WTC11 (cell line): ENCODE measurements at regions not wholly inside any gene's neighbourhood (a gene's known extent, or its start where the extent isn't known, plus 50 kb on each side); places are given as distances from the start of the nearest gene placed in this dataset.

Experiments used
- ATAC-seq: fragments of 200-7000 bp; cut with Tn5 transposase; 2 replicates; pipeline ENCODE4 v1.10.0; 2021; ENCODE audit warnings: mild to moderate bottlenecking, moderate library complexity
- CTCF ChIA-PET: fragments of 300-600 bp; sonication (Branson Sonifier 250); formaldehyde crosslinking; loops from one replicate; lab custom pipeline; 2021; ENCODE audit warnings: antibody characterized with exemption; lab: Charles Lee
- POLR2A ChIA-PET: fragments of 350-600 bp; sonication (Branson Sonifier 250); formaldehyde crosslinking; loops from one replicate; lab custom pipeline; 2021; ENCODE audit warnings: antibody characterized with exemption; lab: Charles Lee
- DNase-seq: peaks from one replicate; pipeline ENCODE4 v3.0.0; 2021; ENCODE audit warnings: low spot score
- H3K27ac Mint-ChIP-seq: 2 replicates; pipeline ENCODE4 v1.8.0; 2021; ENCODE audit warnings: mixed read lengths
- H3K27me3 Mint-ChIP-seq: 2 replicates; pipeline ENCODE4 v1.8.0; 2021; ENCODE audit warnings: low read depth, mild to moderate bottlenecking, moderate library complexity, mixed read lengths
- H3K36me3 Mint-ChIP-seq: 2 replicates; pipeline ENCODE4 v1.8.0; 2021; ENCODE audit warnings: mixed read lengths
- H3K4me1 Mint-ChIP-seq: 2 replicates; pipeline ENCODE4 v1.8.0; 2022; ENCODE audit warnings: mixed read lengths
- H3K4me3 Mint-ChIP-seq: 2 replicates; pipeline ENCODE4 v1.8.0; 2021; ENCODE audit warnings: mild to moderate bottlenecking, moderate library complexity, mixed read lengths
- H3K9me3 Mint-ChIP-seq: 2 replicates; pipeline ENCODE4 v1.8.0; 2021; ENCODE audit warnings: mixed read lengths
- AR ChIP-seq: fragments of 250-450 bp; sonication (Bioruptor Pico); IDR thresholded peaks from 2 replicates; pipeline ENCODE4 v1.9.0; 2021; ENCODE audit warnings: mild to moderate bottlenecking
- CREM ChIP-seq: sonication (generic); formaldehyde crosslinking; IDR thresholded peaks from 2 replicates; pipeline ENCODE4 v1.8.1; 2022; ENCODE audit warnings: mild to moderate bottlenecking, missing genetic modification reagents, moderate library complexity
- CTCF ChIP-seq: fragments of 200-600 bp; IDR thresholded peaks from 2 replicates; pipeline ENCODE4 v1.8.0; 2022; ENCODE audit warnings: antibody characterized with exemption
- E2F4 ChIP-seq: sonication (generic); formaldehyde crosslinking; IDR thresholded peaks from 2 replicates; pipeline ENCODE4 v1.8.1; 2022; ENCODE audit warnings: low read depth, mild to moderate bottlenecking, moderate library complexity, missing genetic modification reagents, borderline replicate concordance
- EMX1 ChIP-seq: fragments of 250-450 bp; sonication (Bioruptor Pico); IDR thresholded peaks from 2 replicates; pipeline ENCODE4 v1.8.0; 2021; ENCODE audit warnings: mild to moderate bottlenecking
- ETV6 ChIP-seq: sonication (generic); formaldehyde crosslinking; IDR thresholded peaks from 2 replicates; pipeline ENCODE4 v1.8.1; 2022; ENCODE audit warnings: mild to moderate bottlenecking, missing genetic modification reagents
- HMGA2 ChIP-seq: fragments of 250-450 bp; sonication (Bioruptor Pico); IDR thresholded peaks from 2 replicates; pipeline ENCODE4 v1.4.0; 2021; ENCODE audit warnings: mild to moderate bottlenecking, moderate library complexity
- JAZF1 ChIP-seq: fragments of 250-450 bp; sonication (Bioruptor Pico); IDR thresholded peaks from 2 replicates; pipeline ENCODE4 v1.9.0; 2021; ENCODE audit warnings: moderate library complexity, mild to moderate bottlenecking, inconsistent platforms
- JUN ChIP-seq: sonication (generic); formaldehyde crosslinking; IDR thresholded peaks from 2 replicates; pipeline ENCODE4 v1.8.0; 2023; ENCODE audit warnings: mild to moderate bottlenecking, missing genetic modification reagents
- MAX ChIP-seq: sonication (generic); formaldehyde crosslinking; IDR thresholded peaks from 2 replicates; pipeline ENCODE4 v1.8.0; 2022; ENCODE audit warnings: mild to moderate bottlenecking, missing genetic modification reagents
- MXD4 ChIP-seq: fragments of 250-450 bp; sonication (Bioruptor Pico); IDR thresholded peaks from 2 replicates; pipeline ENCODE4 v1.8.0; 2021; ENCODE audit warnings: mild to moderate bottlenecking, moderate library complexity, borderline replicate concordance
- NFATC4 ChIP-seq: fragments of 250-450 bp; sonication (Bioruptor Pico); IDR thresholded peaks from 2 replicates; pipeline ENCODE4 v1.9.0; 2021; ENCODE audit warnings: mild to moderate bottlenecking
- NR1H2 ChIP-seq: sonication (generic); formaldehyde crosslinking; IDR thresholded peaks from 2 replicates; pipeline ENCODE4 v1.9.0; 2021; ENCODE audit warnings: mild to moderate bottlenecking, moderate library complexity, missing genetic modification reagents
- NR3C1 ChIP-seq: sonication (generic); formaldehyde crosslinking; conservative IDR thresholded peaks from 2 replicates; pipeline ENCODE4 v1.8.1; 2023; ENCODE audit warnings: low read depth, mild to moderate bottlenecking, missing genetic modification reagents
- RELA ChIP-seq: sonication (generic); formaldehyde crosslinking; IDR thresholded peaks from 2 replicates; pipeline ENCODE4 v1.8.1; 2022; ENCODE audit warnings: missing genetic modification reagents, mild to moderate bottlenecking, borderline replicate concordance
- TEAD4 ChIP-seq: sonication (generic); formaldehyde crosslinking; IDR thresholded peaks from 2 replicates; pipeline ENCODE4 v1.8.0; 2022; ENCODE audit warnings: mild to moderate bottlenecking, missing genetic modification reagents
- ZBTB43 ChIP-seq: sonication (generic); formaldehyde crosslinking; IDR thresholded peaks from 2 replicates; pipeline ENCODE4 v1.8.1; 2023; ENCODE audit warnings: mild to moderate bottlenecking, missing genetic modification reagents
- ZNF396 ChIP-seq: fragments of 250-450 bp; sonication (Bioruptor Pico); IDR thresholded peaks from 2 replicates; pipeline ENCODE4 v1.8.0; 2021; ENCODE audit warnings: mild to moderate bottlenecking, moderate library complexity, borderline replicate concordance
- ZNF671 ChIP-seq: fragments of 250-450 bp; sonication (Bioruptor Pico); IDR thresholded peaks from 2 replicates; pipeline ENCODE4 v1.8.0; 2021; ENCODE audit warnings: mild to moderate bottlenecking
- TF ChIP-seq, protein P1 (sequence below): sonication (generic); formaldehyde crosslinking; IDR thresholded peaks from 2 replicates; pipeline ENCODE4 v1.8.0; 2022; ENCODE audit warnings: mild to moderate bottlenecking, missing genetic modification reagents
- TF ChIP-seq, protein P2 (sequence below): sonication (generic); formaldehyde crosslinking; IDR thresholded peaks from 2 replicates; pipeline ENCODE4 v1.8.0; 2022; ENCODE audit warnings: mild to moderate bottlenecking, missing genetic modification reagents
- TF ChIP-seq, protein P3 (sequence below): sonication (generic); formaldehyde crosslinking; IDR thresholded peaks from 2 replicates; pipeline ENCODE4 v1.8.1; 2022; ENCODE audit warnings: missing genetic modification reagents, borderline replicate concordance

- ATAC-seq (no peak), DNase-seq (no peak)
- peaks cover 2% of the 10 kb centered on the region; the same call in 1 of the 2 replicates for H3K27me3 Mint-ChIP-seq
- H3K27ac Mint-ChIP-seq = no peak overlapping the region
- H3K4me3 Mint-ChIP-seq = no peak overlapping the region
- no peaks in the 10 kb centered on the region for H3K36me3 Mint-ChIP-seq
- H3K9me3 Mint-ChIP-seq = peaks cover 5% of the 10 kb centered on the region; the same call in 1 of the 2 replicates
- ChIA-PET CTCF (interaction anchor here (1.0 to 1.4 kb wide), 3 partner anchors 14 to 63 kb away, joined by 4 to 7 read pairs (median 6); no protein-coding TSS in a partner anchor), POLR2A (interaction anchor here (0.6 to 1.3 kb wide), 2 partner anchors 10 to 34 kb away, joined by 3 read pairs; no protein-coding TSS in a partner anchor)
- no peak for TF ChIP-seq NR1H2 (CRISPR knock-in tag)
- TF ChIP-seq ZNF671 (CRISPR knock-in tag) = no peak
- TF ChIP-seq, protein P1, sequence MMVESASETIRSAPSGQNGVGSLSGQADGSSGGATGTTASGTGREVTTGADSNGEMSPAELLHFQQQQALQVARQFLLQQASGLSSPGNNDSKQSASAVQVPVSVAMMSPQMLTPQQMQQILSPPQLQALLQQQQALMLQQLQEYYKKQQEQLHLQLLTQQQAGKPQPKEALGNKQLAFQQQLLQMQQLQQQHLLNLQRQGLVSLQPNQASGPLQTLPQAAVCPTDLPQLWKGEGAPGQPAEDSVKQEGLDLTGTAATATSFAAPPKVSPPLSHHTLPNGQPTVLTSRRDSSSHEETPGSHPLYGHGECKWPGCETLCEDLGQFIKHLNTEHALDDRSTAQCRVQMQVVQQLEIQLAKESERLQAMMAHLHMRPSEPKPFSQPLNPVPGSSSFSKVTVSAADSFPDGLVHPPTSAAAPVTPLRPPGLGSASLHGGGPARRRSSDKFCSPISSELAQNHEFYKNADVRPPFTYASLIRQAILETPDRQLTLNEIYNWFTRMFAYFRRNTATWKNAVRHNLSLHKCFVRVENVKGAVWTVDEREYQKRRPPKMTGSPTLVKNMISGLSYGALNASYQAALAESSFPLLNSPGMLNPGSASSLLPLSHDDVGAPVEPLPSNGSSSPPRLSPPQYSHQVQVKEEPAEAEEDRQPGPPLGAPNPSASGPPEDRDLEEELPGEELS (CRISPR knock-in tag) = no peak
- no peak for TF ChIP-seq E2F4
- TF ChIP-seq ZBTB43 (CRISPR knock-in tag) = no peak
- no peak for TF ChIP-seq EMX1
- no peak for TF ChIP-seq MXD4
- no peak for TF ChIP-seq TEAD4 (CRISPR knock-in tag)
- no peak for TF ChIP-seq NR3C1 (CRISPR knock-in tag)
- no peak for TF ChIP-seq RELA
- no peak for TF ChIP-seq NFATC4 (CRISPR knock-in tag)
- TF ChIP-seq, protein P2, sequence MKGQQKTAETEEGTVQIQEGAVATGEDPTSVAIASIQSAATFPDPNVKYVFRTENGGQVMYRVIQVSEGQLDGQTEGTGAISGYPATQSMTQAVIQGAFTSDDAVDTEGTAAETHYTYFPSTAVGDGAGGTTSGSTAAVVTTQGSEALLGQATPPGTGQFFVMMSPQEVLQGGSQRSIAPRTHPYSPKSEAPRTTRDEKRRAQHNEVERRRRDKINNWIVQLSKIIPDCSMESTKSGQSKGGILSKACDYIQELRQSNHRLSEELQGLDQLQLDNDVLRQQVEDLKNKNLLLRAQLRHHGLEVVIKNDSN (CRISPR knock-in tag) = no peak
- TF ChIP-seq, protein P3, sequence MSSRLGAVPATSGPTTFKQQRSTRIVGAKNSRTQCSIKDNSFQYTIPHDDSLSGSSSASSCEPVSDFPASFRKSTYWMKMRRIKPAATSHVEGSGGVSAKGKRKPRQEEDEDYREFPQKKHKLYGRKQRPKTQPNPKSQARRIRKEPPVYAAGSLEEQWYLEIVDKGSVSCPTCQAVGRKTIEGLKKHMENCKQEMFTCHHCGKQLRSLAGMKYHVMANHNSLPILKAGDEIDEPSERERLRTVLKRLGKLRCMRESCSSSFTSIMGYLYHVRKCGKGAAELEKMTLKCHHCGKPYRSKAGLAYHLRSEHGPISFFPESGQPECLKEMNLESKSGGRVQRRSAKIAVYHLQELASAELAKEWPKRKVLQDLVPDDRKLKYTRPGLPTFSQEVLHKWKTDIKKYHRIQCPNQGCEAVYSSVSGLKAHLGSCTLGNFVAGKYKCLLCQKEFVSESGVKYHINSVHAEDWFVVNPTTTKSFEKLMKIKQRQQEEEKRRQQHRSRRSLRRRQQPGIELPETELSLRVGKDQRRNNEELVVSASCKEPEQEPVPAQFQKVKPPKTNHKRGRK (CRISPR knock-in tag) = no peak
- no peak for TF ChIP-seq ZNF396
- no peak for TF ChIP-seq HMGA2
- peaks cover 53% of the 10 kb centered on the region for H3K4me1 Mint-ChIP-seq
Observed at GRCh38 chr14:22263961-22264360, 325.1 kb downstream of the DAD1 start.

- H3K4me3 Mint-ChIP-seq = no peak overlapping the region
- ATAC-seq (no peak), DNase-seq (no peak)
- peaks cover 6% of the 10 kb centered on the region; the same call in 1 of the 2 replicates for H3K9me3 Mint-ChIP-seq
- H3K36me3 Mint-ChIP-seq = no peaks in the 10 kb centered on the region
- ChIA-PET POLR2A (interaction anchor here (0.7 kb wide), 1 partner anchor 469 kb away, joined by 3 read pairs; no protein-coding TSS in a partner anchor), CTCF (no interaction called here)
- H3K27me3 Mint-ChIP-seq = no peaks in the 10 kb centered on the region
- peaks cover 53% of the 10 kb centered on the region for H3K4me1 Mint-ChIP-seq
- H3K27ac Mint-ChIP-seq = no peak overlapping the region
- TF ChIP-seq ZBTB43 (CRISPR knock-in tag) (no peak), ETV6 (CRISPR knock-in tag) (no peak), JUN (CRISPR knock-in tag) (no peak), CTCF (no peak), JAZF1 (CRISPR knock-in tag) (no peak), AR (CRISPR knock-in tag) (no peak), NR3C1 (CRISPR knock-in tag) (no peak), MAX (no peak), CREM (CRISPR knock-in tag) (no peak)
Observed at GRCh38 chr14:22262881-22263280, 326.1 kb downstream of the DAD1 start.
